SK-N-SH (cell line): ENCODE measurements at regions not wholly inside any gene's neighbourhood (a gene's known extent, or its start where the extent isn't known, plus 50 kb on each side); places are given as distances from the start of the nearest gene placed in this dataset.
A peak's percentile ranks its signal among the peaks of the same experiment; 100 is the strongest.
"Not testable (repeated sequence)": the region's sequence is repeated elsewhere in the genome, so short reads cannot be mapped to it uniquely, and the experiment has no call there.

ENCODE experiments used
- CTCF ChIA-PET: fragments of 300-600, 350-600 bp; formaldehyde crosslinking; extraction: SDS; loops from one replicate; lab custom pipeline; 2021; lab: Yijun Ruan, JAX
- POLR2A ChIA-PET: fragments of 350-600 bp; sonication (Branson Sonifier 250); formaldehyde crosslinking; extraction: SDS; loops from one replicate; lab custom pipeline; 2020; ENCODE audit warnings: antibody characterized with exemption, inconsistent platforms; lab: Yijun Ruan, JAX
- DNase-seq: peaks from one replicate; pipeline ENCODE4 v3.0.0; 2012
- H2AFZ ChIP-seq: fragments of 200-600 bp; sonication (generic); 2 replicates; pipeline ENCODE4 v1.8.1; 2016; ENCODE audit warnings: antibody characterized with exemption, mild to moderate bottlenecking, low read depth
- H3F3A ChIP-seq: fragments of 200-600 bp; sonication (generic); replicated peaks from 2 replicates; pipeline ENCODE3; 2016; ENCODE audit warnings: antibody characterized with exemption, mild to moderate bottlenecking; ENCODE audit not compliant: insufficient read depth
- H3K27ac ChIP-seq, 2 experiments: fragments of 200-500 bp in 1 of 2; fragments of 200-600 bp in 1 of 2; sonication (Bioruptor generic) in 1 of 2; sonication (generic), shearing (Covaris generic) in 1 of 2; 2 replicates each; pipeline versions ENCODE4 v1.5.1 to v1.6.1; 2014 to 2016; ENCODE audit warnings: low read depth in 2 of 2, inconsistent platforms in 1 of 2, low read length in 1 of 2, mild to moderate bottlenecking in 1 of 2, mixed read lengths in 1 of 2
- H3K27me3 ChIP-seq: fragments of 200-600 bp; sonication (generic), shearing (Covaris generic); 2 replicates; pipeline ENCODE4 v1.6.1; 2016; ENCODE audit warnings: mixed run types; ENCODE audit not compliant: insufficient read depth
- H3K36me3 ChIP-seq, 2 experiments: fragments of 200-500 bp in 1 of 2; fragments of 200-600 bp in 1 of 2; sonication (Bioruptor generic) in 1 of 2; sonication (generic) in 1 of 2; replicated peaks in 1 of 2; 2 replicates each; pipeline versions ENCODE3 to v1.5.1; 2014 to 2016; ENCODE audit warnings: low read length in 1 of 2, mild to moderate bottlenecking in 1 of 2; ENCODE audit not compliant: insufficient read depth in 2 of 2, control insufficient read depth in 1 of 2
- H3K4me1 ChIP-seq, 2 experiments: fragments of 200-500 bp in 1 of 2; fragments of 200-600 bp in 1 of 2; sonication (Bioruptor generic) in 1 of 2; sonication (generic), shearing (Covaris generic) in 1 of 2; 2 replicates each; pipeline versions ENCODE4 v1.5.1 to v1.6.1; 2014 to 2016; ENCODE audit warnings: low read depth in 1 of 2, low read length in 1 of 2, mixed run types in 1 of 2; ENCODE audit not compliant: insufficient read depth in 2 of 2, control insufficient read depth in 1 of 2
- H3K4me2 ChIP-seq: fragments of 200-600 bp; sonication (generic), shearing (Covaris generic); 2 replicates; pipeline ENCODE4 v1.6.1; 2017; ENCODE audit warnings: mixed run types
- H3K4me3 ChIP-seq, 2 experiments: fragments of 200-500 bp in 1 of 2; fragments of 200-600 bp in 1 of 2; sonication (Bioruptor generic) in 1 of 2; sonication (generic), shearing (Covaris generic) in 1 of 2; 2 replicates each; pipeline versions ENCODE4 v1.5.1 to v1.8.1; 2014 to 2016; ENCODE audit warnings: low read depth in 2 of 2, inconsistent platforms in 1 of 2, low read length in 1 of 2, mild to moderate bottlenecking in 1 of 2, mixed read lengths in 1 of 2, moderate library complexity in 1 of 2
- H3K79me2 ChIP-seq: fragments of 200-600 bp; sonication (generic); 2 replicates; pipeline ENCODE4 v1.8.1; 2017; ENCODE audit warnings: mild to moderate bottlenecking; ENCODE audit not compliant: insufficient read depth
- H3K9ac ChIP-seq: fragments of 200-600 bp; sonication (generic); 2 replicates; pipeline ENCODE4 v1.6.1; 2017; ENCODE audit warnings: mixed run types
- H3K9me2 ChIP-seq: fragments of 200-600 bp; sonication (generic); 2 replicates; pipeline ENCODE4 v1.6.1; 2017; ENCODE audit warnings: mixed run types
- H3K9me3 ChIP-seq: fragments of 200-600 bp; sonication (generic); 2 replicates; pipeline ENCODE4 v1.6.1; 2017; ENCODE audit warnings: mixed run types, mild to moderate bottlenecking, moderate library complexity
- H4K20me1 ChIP-seq: fragments of 200-600 bp; sonication (generic); 2 replicates; pipeline ENCODE4 v1.6.1; 2017; ENCODE audit warnings: mild to moderate bottlenecking, mixed run types; ENCODE audit not compliant: insufficient read depth
- FOXJ3 ChIP-seq: sonication (generic); formaldehyde crosslinking; IDR thresholded peaks from 2 replicates; pipeline ENCODE4 v1.5.1; 2020; ENCODE audit warnings: mild to moderate bottlenecking, missing genetic modification reagents
- GATA2 ChIP-seq: sonication (generic); formaldehyde crosslinking; IDR thresholded peaks from 2 replicates; pipeline ENCODE4 v1.5.0; 2020; ENCODE audit warnings: mild to moderate bottlenecking, missing genetic modification reagents
- IRF3 ChIP-seq: fragments of 150-350 bp; IDR thresholded peaks from 2 replicates; pipeline ENCODE4 v1.6.1; 2016; ENCODE audit warnings: mild to moderate bottlenecking, low read depth, low read length
- MEF2A ChIP-seq: IDR thresholded peaks from 2 replicates; pipeline ENCODE4 v1.4.0; 2012; ENCODE audit warnings: low read depth, borderline replicate concordance
- NFIC ChIP-seq: IDR thresholded peaks from 2 replicates; pipeline ENCODE4 v1.4.0; 2012; ENCODE audit warnings: borderline replicate concordance
- NRF1 ChIP-seq: IDR thresholded peaks from 2 replicates; pipeline ENCODE4 v1.6.1; 2012; ENCODE audit warnings: low read depth, mild to moderate bottlenecking, low read length
- RAD21 ChIP-seq: IDR thresholded peaks from 2 replicates; pipeline ENCODE4 v1.6.1; 2012; ENCODE audit warnings: mild to moderate bottlenecking, low read length
- SMC3 ChIP-seq: IDR thresholded peaks from 2 replicates; pipeline ENCODE4 v1.6.1; 2012; ENCODE audit warnings: low read depth, low read length, improper control_type of control experiment
- USF2 ChIP-seq: fragments of 150-350 bp; IDR thresholded peaks from 2 replicates; pipeline ENCODE4 v1.6.1; 2017; ENCODE audit warnings: antibody characterized with exemption, low read length, low read depth, borderline replicate concordance
- ZBTB33 ChIP-seq: IDR thresholded peaks from 2 replicates; pipeline ENCODE4 v1.4.0; 2012; ENCODE audit warnings: low read depth, borderline replicate concordance
- WGBS: methylation state at CpG from one replicate; pipeline ENCODE4 v1.1.6; 2017; ENCODE audit warnings: low lambda C conversion rate; 5-methylcytosine and 5-hydroxymethylcytosine counted together

- H3K36me3 ChIP-seq, H3K79me2 ChIP-seq, H3K9me2 ChIP-seq, H3K4me1 ChIP-seq, H3F3A ChIP-seq, H3K27ac ChIP-seq, H2AFZ ChIP-seq, H3K4me2 ChIP-seq, H3K27me3 ChIP-seq, H3K9me3 ChIP-seq, H3K4me3 ChIP-seq, H3K9ac ChIP-seq, H4K20me1 ChIP-seq, POLR2A ChIA-PET, DNase-seq: not testable (repeated sequence)
- 41% methylated on average over 10 of the region's 10 CpGs for WGBS
- CTCF ChIA-PET: interaction anchor here (1.3 to 5.5 kb wide), 6 partner anchors 13 to 1875 kb away, joined by 3 to 81 read pairs (median 8); no protein-coding TSS in a partner anchor
Observed at GRCh38 chr15:22222596-22222995, 142.3 kb downstream of the OR4M2 start.

- Histone ChIP-seq H3K36me3 (no peaks in the 10 kb centered on the region), H3K9ac (no peak overlapping the region), H3K4me1 (no peaks in the 10 kb centered on the region; a peak in 1 of 4 replicates), H4K20me1 (no peaks in the 10 kb centered on the region), H3K9me2 (no peaks in the 10 kb centered on the region), H2AFZ (no peak overlapping the region), H3K79me2 (no peaks in the 10 kb centered on the region), H3F3A (no peaks in the 10 kb centered on the region), H3K4me2 (no peak overlapping the region), H3K27me3 (peaks cover 7% of the 10 kb centered on the region; the same call in 1 of the 2 replicates), H3K27ac (no peak overlapping the region), H3K4me3 (no peak overlapping the region), H3K9me3 (no peaks in the 10 kb centered on the region)
- no peak for TF ChIP-seq MEF2A
- TF ChIP-seq FOXJ3 (CRISPR knock-in tag): no peak
- 0 out of 2 replicates have a peak, but pooled peaks have one; percentile 33 for TF ChIP-seq SMC3
- no peak for TF ChIP-seq ZBTB33
- no peak for TF ChIP-seq NRF1
- no peak for TF ChIP-seq USF2
- TF ChIP-seq NFIC: no peak
- TF ChIP-seq GATA2 (CRISPR knock-in tag): no peak
- no peak for TF ChIP-seq IRF3
- TF ChIP-seq RAD21: peak; percentile 47
- 8% methylated on average over 9 of the region's 9 CpGs for WGBS
- DNase-seq: no peak
- ChIA-PET CTCF (interaction anchor here (0.7 to 5.5 kb wide), 5 partner anchors 1829 to 1876 kb away, joined by 3 to 81 read pairs (median 5); no protein-coding TSS in a partner anchor), POLR2A (interaction anchor here (1.0 to 1.3 kb wide), 2 partner anchors 33 to 1868 kb away, joined by 4 read pairs; no protein-coding TSS in a partner anchor)
Observed at GRCh38 chr15:22224241-22224671, 143.9 kb downstream of the OR4M2 start.

- not testable (repeated sequence) for H3K27ac ChIP-seq, H4K20me1 ChIP-seq, H3K9me2 ChIP-seq, H3K9me3 ChIP-seq, H3K9ac ChIP-seq, H3F3A ChIP-seq, H3K4me3 ChIP-seq, DNase-seq, H3K4me2 ChIP-seq, H2AFZ ChIP-seq, H3K4me1 ChIP-seq, H3K79me2 ChIP-seq, H3K27me3 ChIP-seq, H3K36me3 ChIP-seq
- WGBS: 45% methylated on average over 4 of the region's 7 CpGs
- POLR2A ChIA-PET: interaction anchor here (1.3 kb wide), 1 partner anchor 32 kb away, joined by 4 read pairs; no protein-coding TSS in a partner anchor
- CTCF ChIA-PET: interaction anchor here (0.7 to 5.5 kb wide), 3 partner anchors 1864 to 1877 kb away, joined by 3 to 81 read pairs (median 13); no protein-coding TSS in a partner anchor
Observed at GRCh38 chr15:22224961-22225360, 144.6 kb downstream of the OR4M2 start.
